ENCODE measurements at regions not wholly inside any gene's neighbourhood (a gene's known extent, or its start where the extent isn't known, plus 50 kb on each side); places are given as distances from the start of the nearest gene placed in this dataset.

DNA sequence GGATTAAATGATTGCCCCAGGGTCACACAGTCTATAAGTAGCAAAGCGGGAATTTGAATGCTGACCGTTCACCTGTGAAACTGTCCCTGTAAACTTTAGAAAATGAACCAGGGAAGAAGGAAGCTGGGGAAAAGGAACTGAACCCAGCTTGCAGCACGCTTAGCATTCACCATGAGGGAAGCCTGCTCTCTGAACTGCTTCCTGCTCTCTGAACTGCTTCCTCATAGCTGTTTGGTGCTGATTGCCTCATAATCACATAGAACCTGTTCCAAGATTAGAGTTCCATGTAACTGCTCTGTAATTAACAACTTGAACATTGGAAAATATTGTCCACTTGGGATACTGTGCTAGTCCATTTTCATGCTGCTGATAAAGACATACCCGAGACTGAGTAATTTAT, 1504.8 kb upstream of the TMEM132C start (continued):
- no peak for TF ChIP-seq DPF2 (IDR thresholded peaks at IDR 0.05)
- TF ChIP-seq IKZF2 (IDR thresholded peaks at IDR 0.05) = no peak
- TF ChIP-seq, protein P1, sequence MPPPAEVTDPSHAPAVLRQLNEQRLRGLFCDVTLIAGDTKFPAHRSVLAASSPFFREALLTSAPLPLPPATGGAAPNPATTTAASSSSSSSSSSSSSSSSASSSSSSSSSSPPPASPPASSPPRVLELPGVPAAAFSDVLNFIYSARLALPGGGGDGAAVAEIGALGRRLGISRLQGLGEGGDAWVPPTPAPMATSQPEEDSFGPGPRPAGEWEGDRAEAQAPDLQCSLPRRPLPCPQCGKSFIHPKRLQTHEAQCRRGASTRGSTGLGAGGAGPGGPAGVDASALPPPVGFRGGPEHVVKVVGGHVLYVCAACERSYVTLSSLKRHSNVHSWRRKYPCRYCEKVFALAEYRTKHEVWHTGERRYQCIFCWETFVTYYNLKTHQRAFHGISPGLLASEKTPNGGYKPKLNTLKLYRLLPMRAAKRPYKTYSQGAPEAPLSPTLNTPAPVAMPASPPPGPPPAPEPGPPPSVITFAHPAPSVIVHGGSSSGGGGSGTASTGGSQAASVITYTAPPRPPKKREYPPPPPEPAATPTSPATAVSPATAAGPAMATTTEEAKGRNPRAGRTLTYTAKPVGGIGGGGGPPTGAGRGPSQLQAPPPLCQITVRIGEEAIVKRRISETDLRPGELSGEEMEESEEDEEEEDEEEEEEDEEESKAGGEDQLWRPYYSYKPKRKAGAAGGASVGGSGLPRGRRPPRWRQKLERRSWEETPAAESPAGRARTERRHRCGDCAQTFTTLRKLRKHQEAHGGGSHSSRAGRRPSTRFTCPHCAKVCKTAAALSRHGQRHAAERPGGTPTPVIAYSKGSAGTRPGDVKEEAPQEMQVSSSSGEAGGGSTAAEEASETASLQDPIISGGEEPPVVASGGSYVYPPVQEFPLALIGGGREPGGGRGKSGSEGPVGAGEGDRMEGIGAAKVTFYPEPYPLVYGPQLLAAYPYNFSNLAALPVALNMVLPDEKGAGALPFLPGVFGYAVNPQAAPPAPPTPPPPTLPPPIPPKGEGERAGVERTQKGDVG (CRISPR knock-in tag; IDR thresholded peaks at IDR 0.05) = no peak
- TF ChIP-seq NR2C2 (IDR thresholded peaks at IDR 0.05; ENCODE audit: borderline replicate concordance, control insufficient read depth, insufficient read length, low read depth) = no peak
- TF ChIP-seq GATAD2B (conservative IDR thresholded peaks at IDR 0.05; ENCODE audit: low read depth) = no peak
- no peak for TF ChIP-seq YY1 (IDR thresholded peaks at IDR 0.05; ENCODE audit: low read depth, low read length)
- no peak for TF ChIP-seq ZNF217 (IDR thresholded peaks at IDR 0.05)

DNA sequence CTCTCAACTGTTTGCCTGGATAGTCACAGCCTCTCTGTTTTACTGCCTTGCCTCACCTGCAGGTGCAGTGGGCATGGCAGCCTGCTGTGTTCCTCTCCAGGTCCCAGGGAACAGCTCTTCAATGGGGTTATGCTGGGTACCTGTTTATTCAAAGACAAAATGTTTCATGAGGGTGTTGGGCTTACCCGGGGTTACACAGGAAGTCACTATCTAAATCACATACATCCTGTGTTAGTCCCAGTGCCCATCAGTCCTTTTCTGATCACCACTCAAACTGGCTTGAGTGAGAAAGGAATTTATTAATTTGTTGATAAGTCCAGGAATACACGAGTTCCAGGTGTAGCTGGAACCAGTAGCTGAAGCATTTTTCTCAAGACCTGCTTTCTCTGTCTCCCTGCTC, 1503.6 kb upstream of the TMEM132C start:
- intact Hi-C loops (cut with micrococcal nuclease; ENCODE audit: unreplicated experiment) = no loop called here

More for the DNA sequence above, 1503.6 kb upstream of the TMEM132C start:
- Histone ChIP-seq H3K9me3 (replicated peaks; ENCODE audit: control insufficient read depth, insufficient read depth, low read length) (peaks cover 9% of the 10 kb centered on the region; the same call in 2 of the 3 replicates), H3K4me1 (ENCODE audit: control insufficient read depth, insufficient read depth, low read length) (no peaks in the 10 kb centered on the region), H3K9ac (ENCODE audit: control insufficient read depth, insufficient read depth, low read length) (no peak overlapping the region), H4K20me1 (ENCODE audit: control insufficient read depth, insufficient read depth) (no peaks in the 10 kb centered on the region), H2AFZ (ENCODE audit: control insufficient read depth, low read depth, low read length) (no peak overlapping the region), H3K4me3 (no peak overlapping the region), H3K36me3 (ENCODE audit: control insufficient read depth in 2 of 2, insufficient read depth in 2 of 2, low read length in 1 of 2) (no peaks in the 10 kb centered on the region), H3K79me2 (ENCODE audit: control insufficient read depth, insufficient read depth, low read length) (no peaks in the 10 kb centered on the region), H3K27me3 (replicated peaks in 1 of 2; ENCODE audit: control insufficient read depth in 2 of 2, insufficient read depth in 2 of 2, low read length in 1 of 2) (no peaks in the 10 kb centered on the region), H3K27ac (ENCODE audit: control insufficient read depth, insufficient read depth) (no peak overlapping the region), H3K4me2 (ENCODE audit: control insufficient read depth, insufficient read depth) (no peak overlapping the region)
- ChIA-PET RAD21 (ENCODE audit: unreplicated experiment) (no interaction called here), POLR2A (no interaction called here), CTCF (interaction anchor here (2.9 kb wide), 1 partner anchor 14 kb away, joined by 6 read pairs; no protein-coding TSS in a partner anchor), SMC1A (ENCODE audit: uncharacterized antibody, unreplicated experiment) (no interaction called here)
- BruUV-seq (replicated peaks) = no TSS peak
- in situ Hi-C loops (cut with MboI) = no loop called here
- DNase-seq (ENCODE audit: low read depth, low spot score) (no peak), ATAC-seq (no peak), FAIRE-seq (no peak)
- TF ChIP-seq, protein P2, sequence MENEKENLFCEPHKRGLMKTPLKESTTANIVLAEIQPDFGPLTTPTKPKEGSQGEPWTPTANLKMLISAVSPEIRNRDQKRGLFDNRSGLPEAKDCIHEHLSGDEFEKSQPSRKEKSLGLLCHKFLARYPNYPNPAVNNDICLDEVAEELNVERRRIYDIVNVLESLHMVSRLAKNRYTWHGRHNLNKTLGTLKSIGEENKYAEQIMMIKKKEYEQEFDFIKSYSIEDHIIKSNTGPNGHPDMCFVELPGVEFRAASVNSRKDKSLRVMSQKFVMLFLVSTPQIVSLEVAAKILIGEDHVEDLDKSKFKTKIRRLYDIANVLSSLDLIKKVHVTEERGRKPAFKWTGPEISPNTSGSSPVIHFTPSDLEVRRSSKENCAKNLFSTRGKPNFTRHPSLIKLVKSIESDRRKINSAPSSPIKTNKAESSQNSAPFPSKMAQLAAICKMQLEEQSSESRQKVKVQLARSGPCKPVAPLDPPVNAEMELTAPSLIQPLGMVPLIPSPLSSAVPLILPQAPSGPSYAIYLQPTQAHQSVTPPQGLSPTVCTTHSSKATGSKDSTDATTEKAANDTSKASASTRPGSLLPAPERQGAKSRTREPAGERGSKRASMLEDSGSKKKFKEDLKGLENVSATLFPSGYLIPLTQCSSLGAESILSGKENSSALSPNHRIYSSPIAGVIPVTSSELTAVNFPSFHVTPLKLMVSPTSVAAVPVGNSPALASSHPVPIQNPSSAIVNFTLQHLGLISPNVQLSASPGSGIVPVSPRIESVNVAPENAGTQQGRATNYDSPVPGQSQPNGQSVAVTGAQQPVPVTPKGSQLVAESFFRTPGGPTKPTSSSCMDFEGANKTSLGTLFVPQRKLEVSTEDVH (IDR thresholded peaks at IDR 0.05; ENCODE audit: low read depth, partially characterized antibody) = no peak
- TF ChIP-seq PML (IDR thresholded peaks at IDR 0.05; ENCODE audit: low read length) (no peak), CEBPB (IDR thresholded peaks at IDR 0.05; ENCODE audit: borderline replicate concordance in 1 of 2, low read depth in 2 of 2, low read length in 2 of 2) (no peak), TARDBP (IDR thresholded peaks at IDR 0.05; ENCODE audit: borderline replicate concordance) (no peak)
- WGBS (ENCODE audit: insufficient coverage, insufficient replicate concordance, low lambda C conversion rate, missing lambda C conversion rate) = 0% methylated on average over 2 of the region's 2 CpGs
